ENCODE measurements at regions not wholly inside any gene's neighbourhood (a gene's known extent, or its start where the extent isn't known, plus 50 kb on each side); places are given as distances from the start of the nearest gene placed in this dataset.

- Histone ChIP-seq H3K27me3 (ENCODE audit: control insufficient read depth, insufficient read depth, low read length) (no peaks in the 10 kb centered on the region), H3K4me1 (ENCODE audit: control insufficient read depth, low read depth, low read length) (peaks cover 5% of the 10 kb centered on the region)
Observed at GRCh38 chr5:125510651-125511050, 764.2 kb upstream of the ZNF608 start.

GRCh38 chr5:125517973-125518550 lies 771.6 kb upstream of the ZNF608 start:
- H3K27ac ChIP-seq (ENCODE audit: low read length), result no peak overlapping the region

More at GRCh38 chr5:125510651-125511050, 764.2 kb upstream of the ZNF608 start:
- Histone ChIP-seq H3K4me3 (ENCODE audit: low read length) (no peak overlapping the region), H3K9me3 (ENCODE audit: control insufficient read depth, low read depth, low read length) (no peaks in the 10 kb centered on the region), H3K36me3 (ENCODE audit: control insufficient read depth, low read depth, low read length) (no peaks in the 10 kb centered on the region), H3K27ac (ENCODE audit: low read length) (no peak overlapping the region), H3K9ac (ENCODE audit: low read length) (no peak overlapping the region)

GRCh38 chr5:125521289-125521688 lies 774.9 kb upstream of the ZNF608 start:
- H3K9ac ChIP-seq (ENCODE audit: low read length), result no peak overlapping the region
- H3K27ac ChIP-seq (ENCODE audit: low read length), result no peak overlapping the region
- no peaks in the 10 kb centered on the region for H3K36me3 ChIP-seq (ENCODE audit: control insufficient read depth, low read depth, low read length)
- no peaks in the 10 kb centered on the region for H3K9me3 ChIP-seq (ENCODE audit: control insufficient read depth, low read depth, low read length)
- H3K4me3 ChIP-seq (ENCODE audit: low read length), result no peak overlapping the region
- peaks cover 6% of the 10 kb centered on the region for H3K4me1 ChIP-seq (ENCODE audit: control insufficient read depth, low read depth, low read length)
- no peaks in the 10 kb centered on the region for H3K27me3 ChIP-seq (ENCODE audit: control insufficient read depth, insufficient read depth, low read length)

More at GRCh38 chr5:125517973-125518550, 771.6 kb upstream of the ZNF608 start:
- Histone ChIP-seq H3K27me3 (ENCODE audit: control insufficient read depth, insufficient read depth, low read length) (no peaks in the 10 kb centered on the region), H3K36me3 (ENCODE audit: control insufficient read depth, low read depth, low read length) (no peaks in the 10 kb centered on the region), H3K4me1 (ENCODE audit: control insufficient read depth, low read depth, low read length) (peaks cover 11% of the 10 kb centered on the region), H3K9ac (ENCODE audit: low read length) (no peak overlapping the region), H3K4me3 (ENCODE audit: low read length) (no peak overlapping the region), H3K9me3 (ENCODE audit: control insufficient read depth, low read depth, low read length) (no peaks in the 10 kb centered on the region)

GRCh38 chr5:125525356-125525755 lies 778.9 kb upstream of the ZNF608 start:
- Histone ChIP-seq H3K4me1 (ENCODE audit: control insufficient read depth, low read depth, low read length) (no peaks in the 10 kb centered on the region), H3K27me3 (ENCODE audit: control insufficient read depth, insufficient read depth, low read length) (no peaks in the 10 kb centered on the region), H3K9ac (ENCODE audit: low read length) (no peak overlapping the region), H3K36me3 (ENCODE audit: control insufficient read depth, low read depth, low read length) (no peaks in the 10 kb centered on the region), H3K9me3 (ENCODE audit: control insufficient read depth, low read depth, low read length) (no peaks in the 10 kb centered on the region), H3K27ac (ENCODE audit: low read length) (no peak overlapping the region), H3K4me3 (ENCODE audit: low read length) (no peak overlapping the region)

- no peak overlapping the region for H3K27ac ChIP-seq (ENCODE audit: low read length)
- no peaks in the 10 kb centered on the region for H3K27me3 ChIP-seq (ENCODE audit: control insufficient read depth, insufficient read depth, low read length)
- no peaks in the 10 kb centered on the region for H3K36me3 ChIP-seq (ENCODE audit: control insufficient read depth, low read depth, low read length)
- H3K4me3 ChIP-seq (ENCODE audit: low read length), result no peak overlapping the region
- no peak overlapping the region for H3K9ac ChIP-seq (ENCODE audit: low read length)
- no peaks in the 10 kb centered on the region for H3K9me3 ChIP-seq (ENCODE audit: control insufficient read depth, low read depth, low read length)
- no peaks in the 10 kb centered on the region for H3K4me1 ChIP-seq (ENCODE audit: control insufficient read depth, low read depth, low read length)
Observed at GRCh38 chr5:125526966-125527365, 780.5 kb upstream of the ZNF608 start.

- no peak overlapping the region for H3K9ac ChIP-seq (ENCODE audit: low read length)
- H3K4me3 ChIP-seq (ENCODE audit: low read length), result no peak overlapping the region
Observed at GRCh38 chr5:125528881-125529280, 782.4 kb upstream of the ZNF608 start.

GRCh38 chr5:125530833-125531615 lies 784.6 kb upstream of the ZNF608 start:
- H3K4me3 ChIP-seq (ENCODE audit: low read length), result no peak overlapping the region

More at GRCh38 chr5:125528881-125529280, 782.4 kb upstream of the ZNF608 start:
- no peaks in the 10 kb centered on the region for H3K9me3 ChIP-seq (ENCODE audit: control insufficient read depth, low read depth, low read length)
- no peaks in the 10 kb centered on the region for H3K36me3 ChIP-seq (ENCODE audit: control insufficient read depth, low read depth, low read length)
- H3K27me3 ChIP-seq (ENCODE audit: control insufficient read depth, insufficient read depth, low read length), result no peaks in the 10 kb centered on the region
- H3K27ac ChIP-seq (ENCODE audit: low read length), result no peak overlapping the region
- no peaks in the 10 kb centered on the region for H3K4me1 ChIP-seq (ENCODE audit: control insufficient read depth, low read depth, low read length)

GRCh38 chr5:125536095-125536494 lies 789.7 kb upstream of the ZNF608 start:
- H3K36me3 ChIP-seq (ENCODE audit: control insufficient read depth, low read depth, low read length), result no peaks in the 10 kb centered on the region
- no peaks in the 10 kb centered on the region for H3K27me3 ChIP-seq (ENCODE audit: control insufficient read depth, insufficient read depth, low read length)
- no peaks in the 10 kb centered on the region for H3K4me1 ChIP-seq (ENCODE audit: control insufficient read depth, low read depth, low read length)
- no peak overlapping the region for H3K4me3 ChIP-seq (ENCODE audit: low read length)
- H3K9me3 ChIP-seq (ENCODE audit: control insufficient read depth, low read depth, low read length), result no peaks in the 10 kb centered on the region
- no peak overlapping the region for H3K27ac ChIP-seq (ENCODE audit: low read length)
- no peak overlapping the region for H3K9ac ChIP-seq (ENCODE audit: low read length)

More at GRCh38 chr5:125530833-125531615, 784.6 kb upstream of the ZNF608 start:
- Histone ChIP-seq H3K36me3 (ENCODE audit: control insufficient read depth, low read depth, low read length) (no peaks in the 10 kb centered on the region), H3K9ac (ENCODE audit: low read length) (no peak overlapping the region), H3K27ac (ENCODE audit: low read length) (no peak overlapping the region), H3K9me3 (ENCODE audit: control insufficient read depth, low read depth, low read length) (no peaks in the 10 kb centered on the region), H3K4me1 (ENCODE audit: control insufficient read depth, low read depth, low read length) (no peaks in the 10 kb centered on the region), H3K27me3 (ENCODE audit: control insufficient read depth, insufficient read depth, low read length) (no peaks in the 10 kb centered on the region)

- H3K27ac ChIP-seq (ENCODE audit: low read length), result no peak overlapping the region
- no peak overlapping the region for H3K9ac ChIP-seq (ENCODE audit: low read length)
- H3K4me3 ChIP-seq (ENCODE audit: low read length), result no peak overlapping the region
- H3K9me3 ChIP-seq (ENCODE audit: control insufficient read depth, low read depth, low read length), result no peaks in the 10 kb centered on the region
- H3K36me3 ChIP-seq (ENCODE audit: control insufficient read depth, low read depth, low read length), result no peaks in the 10 kb centered on the region
- no peaks in the 10 kb centered on the region for H3K4me1 ChIP-seq (ENCODE audit: control insufficient read depth, low read depth, low read length)
- H3K27me3 ChIP-seq (ENCODE audit: control insufficient read depth, insufficient read depth, low read length), result no peaks in the 10 kb centered on the region
Observed at GRCh38 chr5:125536582-125536981, 790.1 kb upstream of the ZNF608 start.

GRCh38 chr5:125537661-125538060 lies 791.2 kb upstream of the ZNF608 start:
- Histone ChIP-seq H3K9me3 (ENCODE audit: control insufficient read depth, low read depth, low read length) (no peaks in the 10 kb centered on the region), H3K4me1 (ENCODE audit: control insufficient read depth, low read depth, low read length) (no peaks in the 10 kb centered on the region), H3K9ac (ENCODE audit: low read length) (no peak overlapping the region), H3K4me3 (ENCODE audit: low read length) (no peak overlapping the region), H3K27me3 (ENCODE audit: control insufficient read depth, insufficient read depth, low read length) (no peaks in the 10 kb centered on the region), H3K36me3 (ENCODE audit: control insufficient read depth, low read depth, low read length) (no peaks in the 10 kb centered on the region), H3K27ac (ENCODE audit: low read length) (no peak overlapping the region)

- Histone ChIP-seq H3K27me3 (ENCODE audit: control insufficient read depth, insufficient read depth, low read length) (no peaks in the 10 kb centered on the region), H3K9me3 (ENCODE audit: control insufficient read depth, low read depth, low read length) (no peaks in the 10 kb centered on the region), H3K36me3 (ENCODE audit: control insufficient read depth, low read depth, low read length) (no peaks in the 10 kb centered on the region), H3K4me1 (ENCODE audit: control insufficient read depth, low read depth, low read length) (no peaks in the 10 kb centered on the region), H3K9ac (ENCODE audit: low read length) (no peak overlapping the region), H3K27ac (ENCODE audit: low read length) (no peak overlapping the region), H3K4me3 (ENCODE audit: low read length) (no peak overlapping the region)
Observed at GRCh38 chr5:125538469-125538868, 792.0 kb upstream of the ZNF608 start.

- Histone ChIP-seq H3K9ac (ENCODE audit: low read length) (no peak overlapping the region), H3K27ac (ENCODE audit: low read length) (no peak overlapping the region), H3K4me1 (ENCODE audit: control insufficient read depth, low read depth, low read length) (no peaks in the 10 kb centered on the region), H3K4me3 (ENCODE audit: low read length) (no peak overlapping the region), H3K27me3 (ENCODE audit: control insufficient read depth, insufficient read depth, low read length) (no peaks in the 10 kb centered on the region), H3K36me3 (ENCODE audit: control insufficient read depth, low read depth, low read length) (no peaks in the 10 kb centered on the region), H3K9me3 (ENCODE audit: control insufficient read depth, low read depth, low read length) (no peaks in the 10 kb centered on the region)
Observed at GRCh38 chr5:125541085-125541484, 794.6 kb upstream of the ZNF608 start.

Measured in iPS-18a (cell line).